ENCODE measurements at regions not wholly inside any gene's neighbourhood (a gene's known extent, or its start where the extent isn't known, plus 50 kb on each side); places are given as distances from the start of the nearest gene placed in this dataset.

GRCh38 chr10:52483587-52483986 is 169.5 kb downstream of the DKK1 start:
- TF ChIP-seq POLR2A (IDR thresholded peaks at IDR 0.05) (no peak), CTCF (IDR thresholded peaks at IDR 0.05) (no peak)
